ENCODE measurements at regions not wholly inside any gene's neighbourhood (a gene's known extent, or its start where the extent isn't known, plus 50 kb on each side); places are given as distances from the start of the nearest gene placed in this dataset.

DNA sequence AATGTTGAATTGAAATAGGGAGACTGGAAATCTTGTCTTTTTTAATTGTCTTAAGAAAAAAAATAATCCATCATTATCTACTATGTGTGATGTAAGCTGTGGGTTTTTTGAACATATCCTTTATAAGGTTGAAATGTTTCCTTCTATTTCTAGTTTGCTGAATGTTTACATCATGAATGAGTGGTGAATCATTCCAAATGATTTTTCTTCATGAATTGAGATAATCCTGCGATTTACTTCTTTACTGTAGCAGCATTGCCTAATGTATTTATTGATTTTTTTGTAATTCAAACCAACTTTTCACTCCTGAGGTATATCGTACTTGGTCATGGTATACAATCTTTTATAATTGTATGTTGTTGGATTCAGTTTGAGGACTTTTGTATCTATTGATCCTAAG lies 607.6 kb upstream of the PFKP start:
- Histone ChIP-seq H3K4me1 (ENCODE audit: control insufficient read depth, insufficient read depth, low read length) (no peaks in the 10 kb centered on the region), H3K27ac (ENCODE audit: extremely low read depth, low read depth, low read length) (no peak overlapping the region), H3K36me3 (ENCODE audit: control insufficient read depth in 2 of 2, insufficient read depth in 1 of 2, low read length in 2 of 2) (no peaks in the 10 kb centered on the region), H3K9me3 (ENCODE audit: control insufficient read depth, insufficient read depth, low read depth, low read length) (no peaks in the 10 kb centered on the region; the same call in 1 of the 2 replicates), H3K4me3 (ENCODE audit: low read depth, low read length) (no peak overlapping the region)
- POLR2A ChIA-PET, result no interaction called here
- TF ChIP-seq TCF7L2 (IDR thresholded peaks at IDR 0.05; ENCODE audit: borderline replicate concordance, low read depth, low read length) (no peak), FEZF1 (tag by site-specific recombination; IDR thresholded peaks at IDR 0.05) (no peak), ZNF843 (tag by site-specific recombination; IDR thresholded peaks at IDR 0.05) (no peak), ZNF660 (tag by site-specific recombination; IDR thresholded peaks at IDR 0.05) (no peak), ZNF341 (tag by site-specific recombination; IDR thresholded peaks at IDR 0.05; ENCODE audit: low read depth) (no peak), ZNF311 (tag by site-specific recombination; IDR thresholded peaks at IDR 0.05; ENCODE audit: borderline replicate concordance) (no peak), ZNF501 (tag by site-specific recombination; IDR thresholded peaks at IDR 0.05) (no peak), ZNF404 (tag by site-specific recombination; IDR thresholded peaks at IDR 0.05) (no peak), MYNN (tag by site-specific recombination; IDR thresholded peaks at IDR 0.05; ENCODE audit: borderline replicate concordance) (no peak), EGR2 (tag by site-specific recombination; IDR thresholded peaks at IDR 0.05; ENCODE audit: low read depth) (no peak), ZNF10 (tag by site-specific recombination; IDR thresholded peaks at IDR 0.05) (no peak), ZNF140 (tag by site-specific recombination; IDR thresholded peaks at IDR 0.05) (no peak), ZNF19 (tag by site-specific recombination; IDR thresholded peaks at IDR 0.05; ENCODE audit: low read depth) (no peak), ZNF302 (tag by site-specific recombination; IDR thresholded peaks at IDR 0.05; ENCODE audit: low read depth) (no peak), GLI4 (tag by site-specific recombination; IDR thresholded peaks at IDR 0.05) (no peak)
- TF ChIP-seq, protein P1, sequence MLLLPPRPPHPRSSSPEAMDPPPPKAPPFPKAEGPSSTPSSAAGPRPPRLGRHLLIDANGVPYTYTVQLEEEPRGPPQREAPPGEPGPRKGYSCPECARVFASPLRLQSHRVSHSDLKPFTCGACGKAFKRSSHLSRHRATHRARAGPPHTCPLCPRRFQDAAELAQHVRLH (tag by site-specific recombination; IDR thresholded peaks at IDR 0.05), result no peak
- CTCF ChIA-PET, result no interaction called here

DNA sequence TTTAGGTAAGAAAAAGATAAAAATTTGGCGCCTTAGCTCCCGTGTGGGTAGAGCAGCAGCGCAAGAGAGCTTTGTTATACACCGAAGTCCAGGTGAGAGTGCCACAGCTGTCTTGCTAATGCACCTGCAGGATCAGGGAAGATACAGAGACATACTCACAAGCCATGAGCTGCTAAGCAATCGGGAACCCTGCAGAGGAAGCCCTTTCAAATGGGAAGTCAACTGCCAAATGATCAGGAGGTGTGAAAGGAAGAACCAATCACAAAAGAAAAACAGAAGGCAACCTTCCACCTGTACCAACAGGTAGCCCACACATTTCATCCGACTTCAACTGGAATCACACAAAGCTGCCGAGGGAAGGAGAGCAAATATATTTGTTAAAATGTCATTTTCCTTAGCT lies 610.5 kb upstream of the PFKP start:
- POLR2A ChIA-PET, result no interaction called here
- no peaks in the 10 kb centered on the region for H3K36me3 ChIP-seq (ENCODE audit: control insufficient read depth in 2 of 2, insufficient read depth in 1 of 2, low read length in 2 of 2)
- CTCF ChIA-PET, result no interaction called here
- H3K4me1 ChIP-seq (ENCODE audit: control insufficient read depth, insufficient read depth, low read length), result no peaks in the 10 kb centered on the region
- H3K4me3 ChIP-seq (ENCODE audit: low read depth, low read length), result no peak overlapping the region
- no peak overlapping the region for H3K27ac ChIP-seq (ENCODE audit: extremely low read depth, low read depth, low read length)
- no peaks in the 10 kb centered on the region; the same call in 1 of the 2 replicates for H3K9me3 ChIP-seq (ENCODE audit: control insufficient read depth, insufficient read depth, low read depth, low read length)
- TF ChIP-seq ZSCAN23 (tag by site-specific recombination; IDR thresholded peaks at IDR 0.05), result no peak
- TF ChIP-seq, protein P2, sequence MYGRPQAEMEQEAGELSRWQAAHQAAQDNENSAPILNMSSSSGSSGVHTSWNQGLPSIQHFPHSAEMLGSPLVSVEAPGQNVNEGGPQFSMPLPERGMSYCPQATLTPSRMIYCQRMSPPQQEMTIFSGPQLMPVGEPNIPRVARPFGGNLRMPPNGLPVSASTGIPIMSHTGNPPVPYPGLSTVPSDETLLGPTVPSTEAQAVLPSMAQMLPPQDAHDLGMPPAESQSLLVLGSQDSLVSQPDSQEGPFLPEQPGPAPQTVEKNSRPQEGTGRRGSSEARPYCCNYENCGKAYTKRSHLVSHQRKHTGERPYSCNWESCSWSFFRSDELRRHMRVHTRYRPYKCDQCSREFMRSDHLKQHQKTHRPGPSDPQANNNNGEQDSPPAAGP (tag by site-specific recombination; IDR thresholded peaks at IDR 0.05), result no peak
- TF ChIP-seq ZNF114 (tag by site-specific recombination; IDR thresholded peaks at IDR 0.05), result no peak
- no peak for TF ChIP-seq ZNF394 (tag by site-specific recombination; IDR thresholded peaks at IDR 0.05; ENCODE audit: borderline replicate concordance)
- no peak for TF ChIP-seq ZNF404 (tag by site-specific recombination; IDR thresholded peaks at IDR 0.05)

DNA sequence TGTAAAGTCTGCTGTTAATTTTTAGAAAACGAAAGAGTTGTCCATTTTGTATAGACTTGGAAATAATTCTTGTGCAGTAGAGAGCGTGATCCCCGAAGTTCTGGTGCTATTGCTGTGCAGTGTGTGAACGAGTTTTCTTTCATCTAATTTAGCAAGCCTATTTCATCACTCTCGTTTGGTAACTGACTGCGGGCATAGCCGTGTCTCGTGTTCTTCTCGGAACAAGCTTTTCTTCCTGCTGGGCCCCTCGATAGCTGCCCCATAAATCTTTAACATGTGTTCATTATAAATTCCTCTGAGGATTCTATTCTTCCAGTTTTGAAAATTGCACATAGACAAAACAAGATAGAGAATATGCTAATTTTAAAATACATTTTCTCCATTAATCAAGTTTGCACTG lies 622.0 kb upstream of the PFKP start:
- no peaks in the 10 kb centered on the region for H3K4me1 ChIP-seq (ENCODE audit: control insufficient read depth, insufficient read depth, low read length)
- POLR2A ChIA-PET, result no interaction called here
- no peaks in the 10 kb centered on the region for H3K36me3 ChIP-seq (ENCODE audit: control insufficient read depth in 2 of 2, insufficient read depth in 1 of 2, low read length in 2 of 2)
- CTCF ChIA-PET, result no interaction called here
- H3K4me3 ChIP-seq (ENCODE audit: low read depth, low read length), result no peak overlapping the region
- no peak overlapping the region for H3K27ac ChIP-seq (ENCODE audit: extremely low read depth, low read depth, low read length)
- H3K9me3 ChIP-seq (ENCODE audit: control insufficient read depth, insufficient read depth, low read depth, low read length), result no peaks in the 10 kb centered on the region
- no peak for TF ChIP-seq ZNF501 (tag by site-specific recombination; IDR thresholded peaks at IDR 0.05)
- no peak for TF ChIP-seq SP3 (tag by site-specific recombination; IDR thresholded peaks at IDR 0.05)
- no peak for TF ChIP-seq GLIS1 (tag by site-specific recombination; IDR thresholded peaks at IDR 0.05)
- TF ChIP-seq, protein P3, sequence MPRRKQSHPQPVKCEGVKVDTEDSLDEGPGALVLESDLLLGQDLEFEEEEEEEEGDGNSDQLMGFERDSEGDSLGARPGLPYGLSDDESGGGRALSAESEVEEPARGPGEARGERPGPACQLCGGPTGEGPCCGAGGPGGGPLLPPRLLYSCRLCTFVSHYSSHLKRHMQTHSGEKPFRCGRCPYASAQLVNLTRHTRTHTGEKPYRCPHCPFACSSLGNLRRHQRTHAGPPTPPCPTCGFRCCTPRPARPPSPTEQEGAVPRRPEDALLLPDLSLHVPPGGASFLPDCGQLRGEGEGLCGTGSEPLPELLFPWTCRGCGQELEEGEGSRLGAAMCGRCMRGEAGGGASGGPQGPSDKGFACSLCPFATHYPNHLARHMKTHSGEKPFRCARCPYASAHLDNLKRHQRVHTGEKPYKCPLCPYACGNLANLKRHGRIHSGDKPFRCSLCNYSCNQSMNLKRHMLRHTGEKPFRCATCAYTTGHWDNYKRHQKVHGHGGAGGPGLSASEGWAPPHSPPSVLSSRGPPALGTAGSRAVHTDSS (tag by site-specific recombination; IDR thresholded peaks at IDR 0.05), result no peak
- no peak for TF ChIP-seq ZNF670 (tag by site-specific recombination; IDR thresholded peaks at IDR 0.05; ENCODE audit: low read depth)
- TF ChIP-seq, protein P4, sequence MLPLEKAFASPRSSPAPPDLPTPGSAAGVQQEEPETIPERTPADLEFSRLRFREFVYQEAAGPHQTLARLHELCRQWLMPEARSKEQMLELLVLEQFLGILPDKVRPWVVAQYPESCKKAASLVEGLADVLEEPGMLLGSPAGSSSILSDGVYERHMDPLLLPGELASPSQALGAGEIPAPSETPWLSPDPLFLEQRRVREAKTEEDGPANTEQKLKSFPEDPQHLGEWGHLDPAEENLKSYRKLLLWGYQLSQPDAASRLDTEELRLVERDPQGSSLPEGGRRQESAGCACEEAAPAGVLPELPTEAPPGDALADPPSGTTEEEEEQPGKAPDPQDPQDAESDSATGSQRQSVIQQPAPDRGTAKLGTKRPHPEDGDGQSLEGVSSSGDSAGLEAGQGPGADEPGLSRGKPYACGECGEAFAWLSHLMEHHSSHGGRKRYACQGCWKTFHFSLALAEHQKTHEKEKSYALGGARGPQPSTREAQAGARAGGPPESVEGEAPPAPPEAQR (tag by site-specific recombination; IDR thresholded peaks at IDR 0.05), result no peak
- TF ChIP-seq ZNF48 (tag by site-specific recombination; IDR thresholded peaks at IDR 0.05), result no peak
- TF ChIP-seq ZNF843 (tag by site-specific recombination; IDR thresholded peaks at IDR 0.05), result no peak
- TF ChIP-seq BCL11B (tag by site-specific recombination; IDR thresholded peaks at IDR 0.05; ENCODE audit: low read depth), result no peak
- no peak for TF ChIP-seq ZNF654 (tag by site-specific recombination; IDR thresholded peaks at IDR 0.05; ENCODE audit: low read depth)
- no peak for TF ChIP-seq ZXDB (tag by site-specific recombination; IDR thresholded peaks at IDR 0.05)
- no peak for TF ChIP-seq ZNF521 (tag by site-specific recombination; IDR thresholded peaks at IDR 0.05)
- no peak for TF ChIP-seq ZNF16 (tag by site-specific recombination; IDR thresholded peaks at IDR 0.05; ENCODE audit: low read depth)
- no peak for TF ChIP-seq ZNF623 (tag by site-specific recombination; IDR thresholded peaks at IDR 0.05)
